Mammary epithelial cell (primary cell): ENCODE measurements at regions not wholly inside any gene's neighbourhood (a gene's known extent, or its start where the extent isn't known, plus 50 kb on each side); places are given as distances from the start of the nearest gene placed in this dataset.

Experiments used
- EZH2 ChIP-seq: IDR thresholded peaks from 2 replicates; pipeline ENCODE4 v1.6.1; 2012; ENCODE audit warnings: low read length, inconsistent platforms, borderline replicate concordance
- TF ChIP-seq, protein P1 (sequence below), 2 donors: IDR thresholded peaks in 1 of 2; conservative IDR thresholded peaks in 1 of 2; 2 replicates each; pipeline ENCODE4 v1.5.1; 2011 to 2012; ENCODE audit warnings: inconsistent platforms in 2 of 2, low read length in 2 of 2, mild to moderate bottlenecking in 2 of 2, control low read depth in 1 of 2, low read depth in 1 of 2; ENCODE audit not compliant: insufficient read depth in 1 of 2; ENCODE audit errors: extremely low read depth in 1 of 2

DNA sequence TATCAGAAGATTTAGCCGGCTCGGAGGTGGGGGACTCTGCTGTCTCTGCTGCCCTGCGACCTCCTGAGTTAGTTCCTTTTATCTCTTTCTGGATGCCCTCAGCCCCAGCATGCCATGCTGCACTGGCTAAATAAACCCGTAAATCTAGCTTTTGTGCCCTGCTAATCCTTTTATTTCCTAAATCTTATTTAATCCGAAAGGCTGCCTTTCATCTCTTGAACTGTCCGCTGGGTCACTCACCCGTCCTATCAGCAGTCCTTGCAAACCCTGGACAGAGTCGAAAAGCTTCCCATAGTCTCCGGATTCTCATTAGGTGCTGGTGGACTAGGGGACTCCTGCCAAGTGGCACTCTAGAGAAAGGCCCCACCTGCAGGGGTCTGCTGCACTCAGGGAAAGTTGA, 122.0 kb upstream of the APCDD1 start:
- TF ChIP-seq, protein P1, sequence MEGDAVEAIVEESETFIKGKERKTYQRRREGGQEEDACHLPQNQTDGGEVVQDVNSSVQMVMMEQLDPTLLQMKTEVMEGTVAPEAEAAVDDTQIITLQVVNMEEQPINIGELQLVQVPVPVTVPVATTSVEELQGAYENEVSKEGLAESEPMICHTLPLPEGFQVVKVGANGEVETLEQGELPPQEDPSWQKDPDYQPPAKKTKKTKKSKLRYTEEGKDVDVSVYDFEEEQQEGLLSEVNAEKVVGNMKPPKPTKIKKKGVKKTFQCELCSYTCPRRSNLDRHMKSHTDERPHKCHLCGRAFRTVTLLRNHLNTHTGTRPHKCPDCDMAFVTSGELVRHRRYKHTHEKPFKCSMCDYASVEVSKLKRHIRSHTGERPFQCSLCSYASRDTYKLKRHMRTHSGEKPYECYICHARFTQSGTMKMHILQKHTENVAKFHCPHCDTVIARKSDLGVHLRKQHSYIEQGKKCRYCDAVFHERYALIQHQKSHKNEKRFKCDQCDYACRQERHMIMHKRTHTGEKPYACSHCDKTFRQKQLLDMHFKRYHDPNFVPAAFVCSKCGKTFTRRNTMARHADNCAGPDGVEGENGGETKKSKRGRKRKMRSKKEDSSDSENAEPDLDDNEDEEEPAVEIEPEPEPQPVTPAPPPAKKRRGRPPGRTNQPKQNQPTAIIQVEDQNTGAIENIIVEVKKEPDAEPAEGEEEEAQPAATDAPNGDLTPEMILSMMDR (conservative IDR thresholded peaks at IDR 0.05 in 1 of 2, IDR thresholded peaks at IDR 0.05 in 1 of 2; ENCODE audit: extremely low read depth in 1 of 2, insufficient read depth in 1 of 2, low read depth in 1 of 2, low read length in 2 of 2) = no peak
- no peak for TF ChIP-seq EZH2
